ENCODE measurements at regions not wholly inside any gene's neighbourhood (a gene's known extent, or its start where the extent isn't known, plus 50 kb on each side); places are given as distances from the start of the nearest gene placed in this dataset.
"Not testable (repeated sequence)": the region's sequence is repeated elsewhere in the genome, so short reads cannot be mapped to it uniquely, and the experiment has no call there.

GRCh38 chr3:5889374-5889773 is 701.9 kb downstream of the EDEM1 start:
- DNase-seq = no peak

GRCh38 chr3:5891711-5892110 is 704.2 kb downstream of the EDEM1 start:
- DNase-seq = no peak

GRCh38 chr3:5898106-5898505 is 710.6 kb downstream of the EDEM1 start:
- DNase-seq = no peak

GRCh38 chr3:5899014-5899761 is 711.7 kb downstream of the EDEM1 start:
- no peak for DNase-seq

- no peak for DNase-seq
Observed at GRCh38 chr3:5917932-5918331, 730.4 kb downstream of the EDEM1 start.

- DNase-seq = no peak
Observed at GRCh38 chr3:5918626-5919025, 731.1 kb downstream of the EDEM1 start.

GRCh38 chr3:5929027-5929426 is 741.5 kb downstream of the EDEM1 start:
- no peak for DNase-seq

- DNase-seq = not testable (repeated sequence)
Observed at GRCh38 chr3:5944061-5944460, 756.6 kb downstream of the EDEM1 start.

- no peak for DNase-seq
Observed at GRCh38 chr3:5948084-5948483, 760.6 kb downstream of the EDEM1 start.

- DNase-seq = no peak
Observed at GRCh38 chr3:5951026-5951425, 763.5 kb downstream of the EDEM1 start.

GRCh38 chr3:5972586-5972985 is 785.1 kb downstream of the EDEM1 start:
- DNase-seq = no peak

- no peak for DNase-seq
Observed at GRCh38 chr3:5974630-5975322, 787.3 kb downstream of the EDEM1 start.

GRCh38 chr3:5977331-5977730 is 789.8 kb downstream of the EDEM1 start:
- no peak for DNase-seq

GRCh38 chr3:5980475-5980874 is 793.0 kb downstream of the EDEM1 start:
- DNase-seq = no peak

- no peak for DNase-seq
Observed at GRCh38 chr3:5994651-5995050, 807.1 kb downstream of the EDEM1 start.

- no peak for DNase-seq
Observed at GRCh38 chr3:6018456-6018855, 830.9 kb downstream of the EDEM1 start.

GRCh38 chr3:6022621-6023020 is 835.1 kb downstream of the EDEM1 start:
- DNase-seq = no peak

GRCh38 chr3:6025032-6025431 is 835.9 kb upstream of the GRM7 start:
- DNase-seq = no peak

- not testable (repeated sequence) for DNase-seq
Observed at GRCh38 chr3:6030648-6031047, 830.3 kb upstream of the GRM7 start.

GRCh38 chr3:6035626-6036025 is 825.3 kb upstream of the GRM7 start:
- no peak for DNase-seq

- DNase-seq = no peak
Observed at GRCh38 chr3:6039971-6040370, 820.9 kb upstream of the GRM7 start.

- no peak for DNase-seq
Observed at GRCh38 chr3:6041894-6042293, 819.0 kb upstream of the GRM7 start.

- no peak for DNase-seq
Observed at GRCh38 chr3:6047016-6047415, 813.9 kb upstream of the GRM7 start.

- no peak for DNase-seq
Observed at GRCh38 chr3:6060251-6060650, 800.7 kb upstream of the GRM7 start.

Data from NCI-H774 (cell line).